ENCODE measurements at regions not wholly inside any gene's neighbourhood (a gene's known extent, or its start where the extent isn't known, plus 50 kb on each side); places are given as distances from the start of the nearest gene placed in this dataset.

DNA sequence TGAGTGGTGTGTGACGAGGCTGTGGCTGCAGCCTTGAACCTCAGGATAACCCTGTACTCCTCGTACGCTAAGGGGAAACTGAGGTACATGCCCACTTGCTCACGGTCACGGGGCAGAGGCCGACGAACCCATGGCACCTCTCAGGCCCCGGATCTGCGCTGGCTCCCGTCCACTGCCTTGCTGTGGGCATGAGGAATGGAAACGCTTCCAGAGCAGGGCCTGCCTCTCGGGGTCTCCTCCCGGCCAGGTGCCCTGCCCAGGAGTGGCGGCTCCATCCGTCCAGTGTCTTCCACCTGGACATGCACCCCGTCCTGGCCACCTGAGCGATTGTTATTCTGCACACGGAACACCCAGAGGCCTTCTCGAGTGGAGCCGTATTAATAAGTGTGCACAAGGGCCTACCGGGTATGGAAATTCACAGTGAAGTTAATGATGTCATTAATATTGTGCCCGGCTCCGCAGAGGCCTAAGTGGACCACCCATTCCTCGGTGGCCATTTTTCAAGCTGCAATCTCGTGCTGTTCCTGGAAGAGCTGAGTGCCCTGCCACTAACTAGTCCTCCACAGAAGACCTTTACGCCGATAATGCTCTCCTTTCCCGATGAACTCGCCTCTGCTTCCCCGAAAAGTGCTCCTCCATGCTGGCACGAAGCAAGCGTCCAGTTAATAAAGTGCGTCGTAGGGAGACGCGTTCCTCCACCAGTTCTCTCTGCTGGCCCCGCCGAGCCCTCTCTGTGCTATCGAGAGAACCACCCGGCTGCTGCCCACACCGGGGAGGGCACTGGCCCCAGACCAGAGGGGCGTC lies 927.9 kb downstream of the BRD1 start:
- H3K4me3 ChIP-seq (ENCODE audit: low read length, poor library complexity, severe bottlenecking): no peak overlapping the region
- H3K9ac ChIP-seq (ENCODE audit: low read depth, low read length, poor library complexity, severe bottlenecking): no peak overlapping the region
- TF ChIP-seq, protein P1, sequence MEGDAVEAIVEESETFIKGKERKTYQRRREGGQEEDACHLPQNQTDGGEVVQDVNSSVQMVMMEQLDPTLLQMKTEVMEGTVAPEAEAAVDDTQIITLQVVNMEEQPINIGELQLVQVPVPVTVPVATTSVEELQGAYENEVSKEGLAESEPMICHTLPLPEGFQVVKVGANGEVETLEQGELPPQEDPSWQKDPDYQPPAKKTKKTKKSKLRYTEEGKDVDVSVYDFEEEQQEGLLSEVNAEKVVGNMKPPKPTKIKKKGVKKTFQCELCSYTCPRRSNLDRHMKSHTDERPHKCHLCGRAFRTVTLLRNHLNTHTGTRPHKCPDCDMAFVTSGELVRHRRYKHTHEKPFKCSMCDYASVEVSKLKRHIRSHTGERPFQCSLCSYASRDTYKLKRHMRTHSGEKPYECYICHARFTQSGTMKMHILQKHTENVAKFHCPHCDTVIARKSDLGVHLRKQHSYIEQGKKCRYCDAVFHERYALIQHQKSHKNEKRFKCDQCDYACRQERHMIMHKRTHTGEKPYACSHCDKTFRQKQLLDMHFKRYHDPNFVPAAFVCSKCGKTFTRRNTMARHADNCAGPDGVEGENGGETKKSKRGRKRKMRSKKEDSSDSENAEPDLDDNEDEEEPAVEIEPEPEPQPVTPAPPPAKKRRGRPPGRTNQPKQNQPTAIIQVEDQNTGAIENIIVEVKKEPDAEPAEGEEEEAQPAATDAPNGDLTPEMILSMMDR (conservative IDR thresholded peaks at IDR 0.05; ENCODE audit: low read length): no peak
- TF ChIP-seq EZH2phosphoT487 (IDR thresholded peaks at IDR 0.05; ENCODE audit: borderline replicate concordance): no peak
- H3F3A ChIP-seq (ENCODE audit: low read depth): no peaks in the 10 kb centered on the region
- no peak overlapping the region for H3K4me2 ChIP-seq (ENCODE audit: low read depth, low read length, poor library complexity, severe bottlenecking)
- H2AFZ ChIP-seq (ENCODE audit: low read length): no peak overlapping the region
- H3K79me2 ChIP-seq (ENCODE audit: insufficient read depth, low read length): no peaks in the 10 kb centered on the region
- no peaks in the 10 kb centered on the region for H3K9me2 ChIP-seq (replicated peaks; ENCODE audit: low read depth, low read length)
- H3K9me3 ChIP-seq (ENCODE audit: insufficient read depth, low read depth, low read length): peaks cover 19% of the 10 kb centered on the region; the same call in 1 of the 2 replicates
- H3K36me3 ChIP-seq (ENCODE audit: insufficient read depth, low read length): no peaks in the 10 kb centered on the region
- H4K20me1 ChIP-seq (ENCODE audit: insufficient read depth, low read length, poor library complexity, severe bottlenecking): no peaks in the 10 kb centered on the region
- H3K27me3 ChIP-seq (ENCODE audit: insufficient read depth, low read length, poor library complexity, severe bottlenecking): no peaks in the 10 kb centered on the region
- H3K4me1 ChIP-seq (ENCODE audit: insufficient read depth, low read length, poor library complexity, severe bottlenecking): no peaks in the 10 kb centered on the region

DNA sequence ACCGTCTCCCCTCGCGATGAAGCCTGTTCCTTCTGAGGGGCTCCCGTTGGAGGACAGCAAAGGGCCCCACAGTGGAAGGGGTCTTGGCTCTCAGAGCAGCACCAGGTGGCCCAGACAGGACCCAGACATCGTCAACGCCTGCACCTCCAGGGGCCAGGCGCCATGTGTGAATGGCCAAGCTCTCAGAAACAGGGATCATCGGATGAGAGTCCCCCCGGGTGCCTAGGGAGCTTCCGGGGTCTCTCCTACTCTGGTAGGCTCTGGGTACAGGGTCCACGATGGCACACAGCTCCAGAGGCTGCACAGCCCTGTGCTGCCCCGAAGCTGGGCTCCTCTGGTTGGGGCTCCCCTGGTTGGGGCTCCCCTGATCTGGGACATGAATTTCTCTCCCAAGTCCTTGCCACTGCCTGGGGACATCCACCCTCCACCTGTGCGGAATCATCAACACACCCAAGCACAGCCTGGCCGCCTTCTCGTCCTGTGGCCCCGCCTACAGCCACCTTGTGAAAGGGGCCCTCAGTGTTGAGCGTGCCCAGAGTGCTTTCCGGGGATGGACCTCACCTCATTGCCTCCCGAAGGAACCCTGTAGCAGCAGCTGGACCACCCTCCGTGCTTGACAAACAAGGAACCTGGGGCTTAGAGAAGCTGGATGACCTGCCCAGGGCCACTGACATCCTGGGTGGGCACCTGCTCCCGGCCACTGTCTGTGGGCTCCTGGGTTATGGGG lies 929.0 kb downstream of the BRD1 start:
- Histone ChIP-seq H3K4me2 (ENCODE audit: low read depth, low read length, poor library complexity, severe bottlenecking) (no peak overlapping the region), H3K9me2 (replicated peaks; ENCODE audit: low read depth, low read length) (no peaks in the 10 kb centered on the region), H2AFZ (ENCODE audit: low read length) (no peak overlapping the region), H3K4me1 (ENCODE audit: insufficient read depth, low read length, poor library complexity, severe bottlenecking) (no peaks in the 10 kb centered on the region), H3K9me3 (ENCODE audit: insufficient read depth, low read depth, low read length) (peaks cover 24% of the 10 kb centered on the region; the same call in 1 of the 2 replicates), H4K20me1 (ENCODE audit: insufficient read depth, low read length, poor library complexity, severe bottlenecking) (no peaks in the 10 kb centered on the region), H3K9ac (ENCODE audit: low read depth, low read length, poor library complexity, severe bottlenecking) (no peak overlapping the region), H3K36me3 (ENCODE audit: insufficient read depth, low read length) (no peaks in the 10 kb centered on the region), H3K27me3 (ENCODE audit: insufficient read depth, low read length, poor library complexity, severe bottlenecking) (no peaks in the 10 kb centered on the region), H3K79me2 (ENCODE audit: insufficient read depth, low read length) (no peaks in the 10 kb centered on the region), H3K4me3 (ENCODE audit: low read length, poor library complexity, severe bottlenecking) (no peak overlapping the region), H3F3A (ENCODE audit: low read depth) (no peaks in the 10 kb centered on the region)
- TF ChIP-seq, protein P1 (conservative IDR thresholded peaks at IDR 0.05; ENCODE audit: low read length): no peak
- no peak for TF ChIP-seq EZH2phosphoT487 (IDR thresholded peaks at IDR 0.05; ENCODE audit: borderline replicate concordance)

DNA sequence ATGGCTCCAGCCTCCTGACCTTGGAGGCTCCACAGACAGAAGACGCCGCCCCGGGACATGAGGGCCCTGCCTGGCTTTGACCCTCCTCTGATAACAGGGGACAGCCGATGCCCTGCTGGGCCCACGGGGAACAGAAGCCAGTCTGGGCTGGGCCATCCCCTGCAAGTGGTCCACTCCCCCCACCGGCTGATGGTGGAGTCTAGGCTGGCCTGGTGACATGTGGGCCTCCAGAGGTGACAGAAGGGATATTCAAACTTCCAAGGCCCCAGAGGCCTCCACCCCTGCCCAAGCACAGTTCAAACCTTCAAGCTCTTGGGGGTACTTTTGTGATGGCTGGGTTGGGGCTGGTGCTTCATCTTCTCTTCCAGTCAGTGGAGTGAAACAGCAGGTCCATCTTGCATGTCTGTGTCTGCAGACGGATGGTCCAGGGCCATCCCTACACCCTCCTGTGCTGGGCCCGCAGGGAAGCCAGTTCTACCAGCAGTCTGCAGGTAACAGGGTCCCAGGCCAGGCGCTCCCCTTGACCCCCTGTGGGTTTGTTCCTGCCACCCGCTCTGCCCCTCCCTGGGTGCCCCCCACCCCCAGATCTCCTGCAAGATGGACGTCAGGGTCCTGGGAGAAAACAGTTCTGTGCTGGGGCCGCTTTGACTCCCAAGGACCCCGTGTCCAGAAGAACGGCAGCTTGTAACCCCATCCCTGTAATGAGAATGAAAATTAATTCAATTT lies 929.9 kb downstream of the BRD1 start:
- no peaks in the 10 kb centered on the region for H3K4me1 ChIP-seq (ENCODE audit: insufficient read depth, low read length, poor library complexity, severe bottlenecking)
- no peaks in the 10 kb centered on the region for H4K20me1 ChIP-seq (ENCODE audit: insufficient read depth, low read length, poor library complexity, severe bottlenecking)
- no peaks in the 10 kb centered on the region for H3K9me2 ChIP-seq (replicated peaks; ENCODE audit: low read depth, low read length)
- H3K4me2 ChIP-seq (ENCODE audit: low read depth, low read length, poor library complexity, severe bottlenecking): no peak overlapping the region
- H3K27me3 ChIP-seq (ENCODE audit: insufficient read depth, low read length, poor library complexity, severe bottlenecking): no peaks in the 10 kb centered on the region
- no peaks in the 10 kb centered on the region for H3K79me2 ChIP-seq (ENCODE audit: insufficient read depth, low read length)
- H3K36me3 ChIP-seq (ENCODE audit: insufficient read depth, low read length): no peaks in the 10 kb centered on the region
- H2AFZ ChIP-seq (ENCODE audit: low read length): no peak overlapping the region
- H3K9ac ChIP-seq (ENCODE audit: low read depth, low read length, poor library complexity, severe bottlenecking): no peak overlapping the region
- H3K4me3 ChIP-seq (ENCODE audit: low read length, poor library complexity, severe bottlenecking): no peak overlapping the region
- no peak for TF ChIP-seq EZH2phosphoT487 (IDR thresholded peaks at IDR 0.05; ENCODE audit: borderline replicate concordance)
- TF ChIP-seq, protein P1 (conservative IDR thresholded peaks at IDR 0.05; ENCODE audit: low read length): no peak
- peaks cover 26% of the 10 kb centered on the region; the same call in 1 of the 2 replicates for H3K9me3 ChIP-seq (ENCODE audit: insufficient read depth, low read depth, low read length)
- H3F3A ChIP-seq (ENCODE audit: low read depth): no peaks in the 10 kb centered on the region
